K562 (cell line): ENCODE measurements at regions not wholly inside any gene's neighbourhood (a gene's known extent, or its start where the extent isn't known, plus 50 kb on each side); places are given as distances from the start of the nearest gene placed in this dataset.

Experiments
- ATAC-seq: fragments of 200-7000 bp; cut with Tn5 transposase; 3 replicates; pipeline ENCODE4 v1.9.1; 2020; ENCODE audit warnings: moderate library complexity
- BruUV-seq: library from RNA; stranded (reverse); fragments of 400-500 nt; replicated peaks from 2 replicates; lab custom pipeline; 2021; lab: Mats Ljungman, UMichigan
- CTCF ChIA-PET: fragments of 300-600 bp; formaldehyde crosslinking; extraction: SDS; loops from one replicate; lab custom pipeline; 2021; ENCODE audit warnings: low intra/inter-chr PET ratio; lab: Yijun Ruan, JAX
- POLR2A ChIA-PET: fragments of 300-600, 350-650 bp; sonication (Branson Sonifier 250); formaldehyde crosslinking; extraction: SDS; loops from one replicate; lab custom pipeline; 2021; ENCODE audit warnings: antibody characterized with exemption, inconsistent platforms; lab: Yijun Ruan, JAX
- DNase-seq, 4 experiments: peaks; one replicate each; pipeline versions ENCODE4 v3.0.0 to v3.0.0-alpha.2; 2011 to 2018; ENCODE audit warnings: low spot score in 3 of 4, mixed read lengths in 3 of 4; ENCODE audit errors: extremely low read depth in 1 of 4
- FAIRE-seq: peaks from 2 replicates; lab custom pipeline; 2011; peaks lifted over from hg19 to GRCh38; lab: Jason Lieb, UNC
- H2AFZ ChIP-seq: 2 replicates; pipeline ENCODE4 v1.6.0; 2011; ENCODE audit warnings: low read depth, low read length, control low read depth, inconsistent platforms
- H3K27ac ChIP-seq: fragments of 200-600 bp; 3 replicates; pipeline ENCODE4 v1.8.0; 2011; ENCODE audit warnings: low read depth, mild to moderate bottlenecking, control low read depth, inconsistent platforms, low read length, moderate library complexity, mixed read lengths; ENCODE audit errors: extremely low read depth
- H3K27me3 ChIP-seq, 2 experiments: fragments of 300-600 bp in 1 of 2; 2 replicates in 1 of 2; 3 replicates in 1 of 2; pipeline versions ENCODE4 v1.6.0 to v1.8.0; 2011; ENCODE audit warnings: inconsistent platforms in 2 of 2, low read length in 2 of 2, mild to moderate bottlenecking in 1 of 2, mixed read lengths in 1 of 2, moderate library complexity in 1 of 2; ENCODE audit not compliant: control insufficient read depth in 2 of 2, insufficient read depth in 2 of 2
- H3K36me3 ChIP-seq: fragments of 300-600 bp; 3 replicates; pipeline ENCODE4 v1.8.0; 2011; ENCODE audit warnings: mild to moderate bottlenecking, low read length, inconsistent platforms; ENCODE audit not compliant: control insufficient read depth, insufficient read depth
- H3K4me1 ChIP-seq, 2 experiments: fragments of 200-600 bp in 1 of 2; replicated peaks in 1 of 2; 2 replicates in 1 of 2; 3 replicates in 1 of 2; pipeline versions ENCODE4 v1.5.1 to v1.8.0; 2011; ENCODE audit warnings: inconsistent platforms in 2 of 2, low read length in 2 of 2, mild to moderate bottlenecking in 1 of 2, mixed read lengths in 1 of 2, moderate library complexity in 1 of 2; ENCODE audit not compliant: control insufficient read depth in 2 of 2, insufficient read depth in 2 of 2
- H3K4me2 ChIP-seq: 2 replicates; pipeline ENCODE4 v1.6.1; 2011; ENCODE audit warnings: low read length, control low read depth, inconsistent platforms, mixed read lengths; ENCODE audit not compliant: insufficient read depth
- H3K4me3 ChIP-seq: fragments of 200-600 bp; sonication (generic), shearing (Covaris generic); 2 replicates; pipeline ENCODE4 v1.5.1; 2016; ENCODE audit warnings: control low read depth, inconsistent platforms
- H3K79me2 ChIP-seq: fragments of 200-600 bp; 3 replicates; pipeline ENCODE4 v1.8.0; 2011; ENCODE audit warnings: low read length, inconsistent platforms; ENCODE audit not compliant: control insufficient read depth, insufficient read depth
- H3K9ac ChIP-seq, 2 experiments: 2 replicates each; pipeline versions ENCODE4 v1.6.0 to v1.6.1; 2011; ENCODE audit warnings: low read depth in 2 of 2, low read length in 2 of 2, control low read depth in 1 of 2, inconsistent platforms in 1 of 2, mild to moderate bottlenecking in 1 of 2, mixed read lengths in 1 of 2; ENCODE audit not compliant: insufficient read depth in 1 of 2
- H3K9me1 ChIP-seq: one replicate; pipeline ENCODE4 v1.6.0; 2011; ENCODE audit warnings: inconsistent platforms, mild to moderate bottlenecking, low read length, moderate library complexity; ENCODE audit not compliant: control insufficient read depth, insufficient read depth
- H3K9me3 ChIP-seq: replicated peaks from 2 replicates; pipeline ENCODE4 v1.5.1; 2011; ENCODE audit warnings: low read depth, low read length, inconsistent platforms; ENCODE audit not compliant: control insufficient read depth, insufficient read depth
- H4K20me1 ChIP-seq: replicated peaks from 2 replicates; pipeline ENCODE4 v1.6.1; 2011; ENCODE audit warnings: low read length, inconsistent platforms, mixed read lengths; ENCODE audit not compliant: control insufficient read depth, insufficient read depth
- CC2D1A ChIP-seq: fragments of 450-650 bp; IDR thresholded peaks from 2 replicates; pipeline ENCODE4 v1.6.1; 2017; ENCODE audit warnings: mild to moderate bottlenecking
- DEAF1 ChIP-seq: fragments of 450-650 bp; formaldehyde crosslinking; IDR thresholded peaks from 2 replicates; pipeline ENCODE4 v1.4.0; 2020; ENCODE audit warnings: mild to moderate bottlenecking, moderate library complexity
- DMBX1 ChIP-seq: fragments of 250-450 bp; sonication (Bioruptor Pico); IDR thresholded peaks from 2 replicates; pipeline ENCODE4 v1.8.0; 2022; ENCODE audit warnings: inconsistent platforms, mild to moderate bottlenecking, moderate library complexity, borderline replicate concordance
- FUS ChIP-seq: fragments of 200-400 bp; formaldehyde crosslinking; optimal IDR thresholded peaks from 2 replicates; pipeline ENCODE3; 2017; ENCODE audit warnings: low read depth, low read length
- GABPB2 ChIP-seq: fragments of 250-450 bp; sonication (Bioruptor Pico); conservative IDR thresholded peaks from 2 replicates; pipeline ENCODE4 v1.5.1; 2021; ENCODE audit warnings: mild to moderate bottlenecking
- MCM3 ChIP-seq: fragments of 450-650 bp; IDR thresholded peaks from 2 replicates; pipeline ENCODE4 v1.6.1; 2016
- NELFE ChIP-seq: IDR thresholded peaks from 2 replicates; pipeline ENCODE4 v1.6.1; 2011; ENCODE audit warnings: mild to moderate bottlenecking; ENCODE audit not compliant: insufficient read depth, insufficient read length
- NFRKB ChIP-seq: fragments of 450-650 bp; IDR thresholded peaks from 2 replicates; pipeline ENCODE4 v1.6.1; 2016; ENCODE audit warnings: low read depth
- RAD51 ChIP-seq: fragments of 450-650 bp; IDR thresholded peaks from 2 replicates; pipeline ENCODE4 v1.7.1; 2016; ENCODE audit warnings: low read depth, mild to moderate bottlenecking, borderline replicate concordance
- SFPQ ChIP-seq: fragments of 200-400 bp; formaldehyde crosslinking; IDR thresholded peaks from 2 replicates; pipeline ENCODE4 v1.6.1; 2017; ENCODE audit warnings: mild to moderate bottlenecking, low read depth, low read length, moderate library complexity
- SIRT6 ChIP-seq: IDR thresholded peaks from one replicate; pipeline ENCODE4 v1.6.1; 2012; ENCODE audit warnings: low read depth, mild to moderate bottlenecking, control low read depth, inconsistent platforms, low read length, moderate library complexity
- YBX1 ChIP-seq: fragments of 450-650 bp; IDR thresholded peaks from 2 replicates; pipeline ENCODE4 v1.7.1; 2016; ENCODE audit warnings: mild to moderate bottlenecking
- ZEB2 ChIP-seq: fragments of 450-650 bp; IDR thresholded peaks from 2 replicates; pipeline ENCODE4 v1.6.1; 2016
- ZFX ChIP-seq: sonication (generic); formaldehyde crosslinking; IDR thresholded peaks from 2 replicates; pipeline ENCODE4 v1.8.0; 2022; ENCODE audit warnings: mild to moderate bottlenecking, missing genetic modification reagents, moderate library complexity
- ZNF133 ChIP-seq: fragments of 250-450 bp; sonication (Bioruptor Pico); IDR thresholded peaks from 2 replicates; pipeline ENCODE4 v1.4.0; 2020; ENCODE audit warnings: mild to moderate bottlenecking
- ZNF146 ChIP-seq: IDR thresholded peaks from one replicate; pipeline ENCODE4 v1.6.1; 2018; ENCODE audit warnings: missing compliant biosample characterization; ENCODE audit not compliant: unreplicated experiment
- ZNF280A ChIP-seq: fragments of 450-650 bp; IDR thresholded peaks from 2 replicates; pipeline ENCODE4 v1.6.1; 2018; ENCODE audit warnings: mild to moderate bottlenecking, low read depth; ENCODE audit not compliant: partially characterized antibody
- ZNF766 ChIP-seq: fragments of 200-800 bp; sonication (Bioruptor generic); conservative IDR thresholded peaks from 2 replicates; pipeline ENCODE4 v1.6.1; 2016; ENCODE audit warnings: missing genetic modification characterization, missing compliant biosample characterization
- WGBS: fragments of 100-300 bp; shearing (Covaris generic); methylation state at CpG from one replicate; pipeline ENCODE4 v1.1.6; 2016; ENCODE audit warnings: low coverage, mixed read lengths; ENCODE audit not compliant: insufficient coverage; ENCODE audit errors: missing lambda C conversion rate; 5-methylcytosine and 5-hydroxymethylcytosine counted together
- in situ Hi-C: fragments of 300-500 bp; cut with MboI; formaldehyde crosslinking; loops from 4 replicates; pipeline ENCODE4 v1.15.0; 2018; ENCODE audit warnings: inconsistent platforms, mixed read lengths
- intact Hi-C: fragments of 100-400 bp; cut with micrococcal nuclease; formaldehyde crosslinking; loops from 2 replicates; pipeline ENCODE4 v1.14.2; 2022

GRCh38 chr6:112717401-112717800 is 370.3 kb downstream of the RFPL4B start:
- Histone ChIP-seq H2AFZ (no peak overlapping the region), H3K79me2 (no peaks in the 10 kb centered on the region), H3K4me1 (no peaks in the 10 kb centered on the region), H3K9me1 (no peaks in the 10 kb centered on the region), H3K27me3 (no peaks in the 10 kb centered on the region), H3K36me3 (no peaks in the 10 kb centered on the region), H3K27ac (no peak overlapping the region), H3K4me2 (no peak overlapping the region), H4K20me1 (no peaks in the 10 kb centered on the region), H3K9ac (no peak overlapping the region), H3K4me3 (no peak overlapping the region), H3K9me3 (no peaks in the 10 kb centered on the region)
- ATAC-seq (no peak), FAIRE-seq (no peak), DNase-seq (no peak)
- ChIA-PET POLR2A (no interaction called here), CTCF (no interaction called here)
- in situ Hi-C loops (no loop called here), intact Hi-C loops (no loop called here)
- no TSS peak for BruUV-seq
- 2% methylated on average over 3 of the region's 3 CpGs for WGBS
- TF ChIP-seq SIRT6 (no peak), YBX1 (no peak), NFRKB (no peak), ZNF280A (no peak), ZNF766 (CRISPR knock-in tag) (no peak), CC2D1A (no peak), NELFE (no peak), GABPB2 (no peak), ZFX (CRISPR knock-in tag) (no peak), RAD51 (no peak), ZEB2 (no peak), ZNF133 (CRISPR knock-in tag) (no peak), ZNF146 (CRISPR knock-in tag) (no peak), FUS (no peak), MCM3 (no peak), DEAF1 (CRISPR knock-in tag) (no peak), SFPQ (no peak), DMBX1 (CRISPR knock-in tag) (no peak)
